ENCODE measurements at regions not wholly inside any gene's neighbourhood (a gene's known extent, or its start where the extent isn't known, plus 50 kb on each side); places are given as distances from the start of the nearest gene placed in this dataset.

GRCh38 chr7:116311816-116312471 lies 101.6 kb downstream of the TES start:
- TF ChIP-seq CTCF (IDR thresholded peaks at IDR 0.05; ENCODE audit: low read length) = no peak
- no peak for TF ChIP-seq EZH2 (optimal IDR thresholded peaks at IDR 0.05; ENCODE audit: low read depth, low read length)
- no peak for TF ChIP-seq EZH2phosphoT487 (IDR thresholded peaks at IDR 0.05; ENCODE audit: low read length)
